Naive B cell (primary cell): ENCODE measurements at regions not wholly inside any gene's neighbourhood (a gene's known extent, or its start where the extent isn't known, plus 50 kb on each side); places are given as distances from the start of the nearest gene placed in this dataset.

Experiments used
- ATAC-seq, 2 donors: fragments of 150-1000 bp; cut with Tn5 transposase; 2 replicates each; pipeline ENCODE4 v1.10.0; 2021; ENCODE audit warnings: low read depth in 2 of 2, mild to moderate bottlenecking in 2 of 2, moderate library complexity in 2 of 2
- DNase-seq: peaks from one replicate; pipeline ENCODE4 v3.0.0; 2022
- H3K27ac Mint-ChIP-seq, 6 donors: one replicate each; pipeline ENCODE4 v1.8.0; 2020 to 2022; ENCODE audit warnings: mild to moderate bottlenecking in 6 of 6, mixed read lengths in 6 of 6, moderate library complexity in 5 of 6, inconsistent platforms in 2 of 6
- H3K27me3 Mint-ChIP-seq, 3 donors: one replicate each; pipeline ENCODE4 v1.8.0; 2021 to 2022; ENCODE audit warnings: mixed read lengths in 3 of 3, mild to moderate bottlenecking in 1 of 3
- H3K36me3 Mint-ChIP-seq, 2 donors: one replicate each; pipeline ENCODE4 v1.8.0; 2020 to 2022; ENCODE audit warnings: mixed read lengths in 2 of 2, inconsistent platforms in 1 of 2, mild to moderate bottlenecking in 1 of 2
- H3K4me1 Mint-ChIP-seq, 3 donors: one replicate each; pipeline ENCODE4 v1.8.0; 2020 to 2022; ENCODE audit warnings: mixed read lengths in 3 of 3, inconsistent platforms in 1 of 3, mild to moderate bottlenecking in 1 of 3, moderate library complexity in 1 of 3
- H3K4me3 Mint-ChIP-seq, 8 donors: one replicate each; pipeline ENCODE4 v1.8.0; 2020 to 2022; ENCODE audit warnings: mild to moderate bottlenecking in 8 of 8, mixed read lengths in 8 of 8, moderate library complexity in 8 of 8, inconsistent platforms in 2 of 8
- H3K9me3 Mint-ChIP-seq, 7 donors: one replicate each; pipeline ENCODE4 v1.8.0; 2020 to 2022; ENCODE audit warnings: mixed read lengths in 7 of 7, mild to moderate bottlenecking in 5 of 7, inconsistent platforms in 2 of 7, moderate library complexity in 1 of 7

- no peak for ATAC-seq
- Mint-ChIP-seq H3K27ac (no peak overlapping the region), H3K4me3 (no peak overlapping the region)
Measured at GRCh38 chr10:8380833-8381496, 326.5 kb downstream of the GATA3 start.

DNA sequence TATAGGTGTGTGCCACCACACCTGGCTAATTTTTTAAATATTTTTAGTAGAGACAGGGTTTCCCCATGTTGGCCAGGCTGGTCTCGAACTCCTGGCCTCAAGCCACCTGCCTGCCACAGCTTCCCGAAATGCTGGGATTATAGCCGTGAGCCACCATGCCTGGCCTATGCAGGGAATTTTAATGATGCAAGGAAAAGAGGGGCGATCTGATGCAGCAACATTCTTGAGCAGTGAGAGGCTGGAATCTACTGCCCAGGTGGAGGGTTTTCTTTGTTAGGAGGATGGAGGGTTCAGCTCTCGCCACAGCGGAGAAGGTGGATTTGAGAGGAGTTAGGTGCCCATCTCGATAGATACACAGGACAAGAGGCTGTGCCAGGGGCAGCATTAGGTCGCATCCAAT, 332.3 kb downstream of the GATA3 start:
- Mint-ChIP-seq H3K36me3 (peaks cover 0 to 7% of the 10 kb centered on the region in 2 donors), H3K27me3 (peaks cover 0 to 13% (median 4%) of the 10 kb centered on the region in 3 donors), H3K9me3 (peaks cover 4 to 22% (median 5%) of the 10 kb centered on the region in 7 donors), H3K4me1 (no peaks in the 10 kb centered on the region), H3K27ac (no peak overlapping the region), H3K4me3 (no peak overlapping the region)
- no peak for ATAC-seq
- DNase-seq: no peak

More at GRCh38 chr10:8380833-8381496, 326.5 kb downstream of the GATA3 start:
- peaks cover 0 to 2% of the 10 kb centered on the region in 2 donors for H3K36me3 Mint-ChIP-seq
- peaks cover 0 to 10% (median 3%) of the 10 kb centered on the region in 7 donors for H3K9me3 Mint-ChIP-seq
- peaks cover 0 to 23% (median 0%) of the 10 kb centered on the region in 3 donors for H3K27me3 Mint-ChIP-seq
- no peaks in the 10 kb centered on the region for H3K4me1 Mint-ChIP-seq
- no peak for DNase-seq

GRCh38 chr10:8389630-8390029, 335.1 kb downstream of the GATA3 start:
- Mint-ChIP-seq H3K9me3 (peaks cover 4 to 22% (median 5%) of the 10 kb centered on the region in 7 donors), H3K4me3 (no peak overlapping the region), H3K27ac (no peak overlapping the region), H3K27me3 (peaks cover 0 to 17% (median 7%) of the 10 kb centered on the region in 3 donors), H3K36me3 (peaks cover 0 to 7% of the 10 kb centered on the region in 2 donors), H3K4me1 (no peaks in the 10 kb centered on the region)
- DNase-seq: no peak
- no peak for ATAC-seq

DNA sequence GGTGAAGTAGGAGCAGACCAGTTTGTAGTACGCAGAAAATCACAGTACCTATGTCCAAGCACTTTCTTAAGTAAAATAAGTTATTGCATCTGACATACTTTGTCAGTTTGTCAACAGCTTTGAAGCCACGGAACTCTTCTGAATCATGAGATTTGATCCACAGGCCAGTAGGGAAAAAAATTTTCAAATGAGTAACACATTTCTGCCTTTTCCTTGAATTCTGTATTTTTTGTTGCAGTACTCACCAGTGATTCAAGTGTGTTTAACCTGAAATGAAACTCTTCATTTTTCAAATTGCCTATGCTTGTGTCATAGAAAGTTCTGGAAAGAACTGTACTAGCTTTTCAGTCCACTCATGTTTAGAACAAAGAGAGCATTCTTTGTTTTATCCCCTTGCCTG, 337.7 kb downstream of the GATA3 start:
- Mint-ChIP-seq H3K4me1 (no peaks in the 10 kb centered on the region), H3K27me3 (peaks cover 8 to 18% (median 9%) of the 10 kb centered on the region in 3 donors), H3K36me3 (no peaks in the 10 kb centered on the region), H3K4me3 (no peak overlapping the region), H3K27ac (no peak overlapping the region), H3K9me3 (peaks cover 0 to 8% (median under 1%) of the 10 kb centered on the region in 7 donors)
- ATAC-seq: no peak
- DNase-seq: no peak

DNA sequence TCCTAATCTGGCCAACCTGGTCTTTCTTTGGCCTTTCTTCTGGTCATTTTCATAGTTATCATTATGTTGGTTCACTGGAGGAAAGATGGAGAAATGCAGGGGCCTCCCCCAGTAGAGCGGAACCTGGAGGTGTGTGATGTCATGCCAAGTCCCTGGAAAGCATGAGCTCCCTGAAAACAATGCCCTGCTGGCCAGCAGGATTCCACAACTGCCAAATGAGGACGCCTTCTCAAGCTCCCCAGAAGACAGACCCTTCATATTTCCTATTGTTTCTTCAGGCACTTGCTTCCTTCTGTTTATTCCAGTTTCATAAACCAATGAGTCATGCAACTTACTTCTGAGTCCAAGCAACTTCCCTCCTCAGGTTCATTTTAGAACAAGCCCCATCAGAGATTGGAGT, 339.0 kb downstream of the GATA3 start:
- Mint-ChIP-seq H3K27me3 (peaks cover 8 to 11% (median 9%) of the 10 kb centered on the region in 3 donors), H3K36me3 (no peaks in the 10 kb centered on the region), H3K9me3 (peaks cover 0 to 2% (median 0%) of the 10 kb centered on the region in 7 donors), H3K4me3 (no peak overlapping the region), H3K4me1 (no peaks in the 10 kb centered on the region), H3K27ac (peak overlapping the region in 1 of 6 donors; percentile 74)
- ATAC-seq: no peak
- DNase-seq: no peak

DNA sequence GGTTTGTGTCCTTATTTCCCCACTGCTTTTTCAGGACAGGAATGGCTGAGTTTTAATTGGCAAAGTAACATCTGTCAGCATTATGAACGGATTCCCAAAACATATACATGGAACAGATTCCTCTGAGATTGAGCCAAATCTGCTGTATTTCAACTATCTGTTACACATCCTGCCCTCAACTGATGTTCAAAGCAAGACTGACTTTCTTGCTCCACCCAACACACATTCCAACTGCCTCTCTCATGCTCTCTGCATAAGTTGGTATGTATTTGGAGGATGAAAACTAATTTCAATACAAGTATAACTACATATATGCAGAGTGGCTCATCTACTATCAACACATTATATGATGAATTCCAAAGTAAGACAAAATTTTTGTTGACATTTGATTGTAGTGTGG, 342.2 kb downstream of the GATA3 start:
- peaks cover 13 to 19% (median 17%) of the 10 kb centered on the region in 3 donors for H3K27me3 Mint-ChIP-seq
- H3K9me3 Mint-ChIP-seq: peaks cover 0 to 2% (median 0%) of the 10 kb centered on the region in 7 donors
- ATAC-seq (no peak), DNase-seq (no peak)
- no peak overlapping the region for H3K4me3 Mint-ChIP-seq
- H3K4me1 Mint-ChIP-seq: no peaks in the 10 kb centered on the region
- H3K27ac Mint-ChIP-seq: no peak overlapping the region
- no peaks in the 10 kb centered on the region for H3K36me3 Mint-ChIP-seq

GRCh38 chr10:8398771-8399170, 344.3 kb downstream of the GATA3 start:
- Mint-ChIP-seq H3K27me3 (peaks cover 12 to 15% (median 13%) of the 10 kb centered on the region in 3 donors), H3K4me3 (no peak overlapping the region), H3K36me3 (no peaks in the 10 kb centered on the region), H3K9me3 (peaks cover 0 to 2% (median 0%) of the 10 kb centered on the region in 7 donors), H3K4me1 (peaks cover 0 to 4% (median 3%) of the 10 kb centered on the region in 3 donors), H3K27ac (no peak overlapping the region)
- DNase-seq (no peak), ATAC-seq (no peak)

DNA sequence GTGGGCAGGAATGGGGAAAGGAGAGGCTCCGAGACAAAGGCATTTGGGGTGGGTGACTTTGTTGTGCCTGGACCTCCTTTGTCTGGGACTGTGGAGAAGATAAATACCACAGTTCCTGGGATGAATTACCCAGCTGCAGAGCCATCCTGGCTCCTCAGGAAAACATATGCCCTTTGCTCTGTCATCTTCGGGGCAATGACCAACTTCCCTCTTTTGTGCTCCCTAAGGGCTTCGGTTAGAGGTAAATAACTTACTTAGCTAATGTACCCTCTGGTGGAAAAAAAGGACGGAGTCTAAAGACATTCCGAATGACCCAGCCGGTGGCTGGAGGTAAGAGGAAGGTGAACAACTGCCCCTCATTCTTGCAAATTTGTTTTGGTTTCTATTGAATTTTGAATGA, 345.7 kb downstream of the GATA3 start:
- Mint-ChIP-seq H3K27ac (no peak overlapping the region), H3K27me3 (peaks cover 9 to 17% (median 9%) of the 10 kb centered on the region in 3 donors), H3K4me3 (no peak overlapping the region), H3K36me3 (no peaks in the 10 kb centered on the region), H3K9me3 (peaks cover 0 to 1% (median 0%) of the 10 kb centered on the region in 7 donors), H3K4me1 (peaks cover 7 to 17% (median 11%) of the 10 kb centered on the region in 3 donors)
- DNase-seq: no peak
- no peak for ATAC-seq

- no peak for DNase-seq
- no peak for ATAC-seq
- Mint-ChIP-seq H3K27ac (no peak overlapping the region), H3K36me3 (no peaks in the 10 kb centered on the region), H3K4me3 (no peak overlapping the region), H3K9me3 (no peaks in the 10 kb centered on the region), H3K27me3 (peaks cover 5 to 15% (median 6%) of the 10 kb centered on the region in 3 donors), H3K4me1 (peaks cover 8 to 19% (median 12%) of the 10 kb centered on the region in 3 donors)
Measured at GRCh38 chr10:8400892-8401291, 346.4 kb downstream of the GATA3 start.

- Mint-ChIP-seq H3K4me3 (peak overlapping the region in 1 of 8 donors; percentile 49), H3K4me1 (peaks cover 8 to 19% (median 12%) of the 10 kb centered on the region in 3 donors)
Measured at GRCh38 chr10:8401531-8401930, 347.0 kb downstream of the GATA3 start.

DNA sequence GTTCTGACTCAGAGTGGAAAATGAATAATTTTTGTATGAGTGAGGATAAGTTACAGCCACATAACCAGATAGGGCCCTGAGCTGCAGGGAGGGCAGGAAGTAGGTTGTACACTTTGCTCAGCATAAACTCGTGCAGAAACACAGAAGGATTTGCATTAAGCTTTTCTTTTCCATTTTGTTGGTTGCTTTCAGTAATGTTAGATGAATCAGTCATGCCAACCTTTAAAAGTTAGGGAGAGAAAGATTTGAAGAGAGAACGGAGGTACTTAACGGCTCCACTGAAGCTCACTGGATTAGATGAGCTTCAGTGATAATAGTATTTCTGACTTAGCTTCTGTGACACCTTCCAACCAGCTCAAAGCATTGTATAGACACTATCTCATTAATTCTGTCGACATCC, 348.1 kb downstream of the GATA3 start:
- H3K9me3 Mint-ChIP-seq: no peaks in the 10 kb centered on the region
- ATAC-seq: no peak
- no peak for DNase-seq
- H3K27me3 Mint-ChIP-seq: peaks cover 5 to 15% (median 6%) of the 10 kb centered on the region in 3 donors
- H3K27ac Mint-ChIP-seq: no peak overlapping the region
- peaks cover 8 to 19% (median 12%) of the 10 kb centered on the region in 3 donors for H3K4me1 Mint-ChIP-seq
- H3K36me3 Mint-ChIP-seq: no peaks in the 10 kb centered on the region
- H3K4me3 Mint-ChIP-seq: no peak overlapping the region

More at GRCh38 chr10:8401531-8401930, 347.0 kb downstream of the GATA3 start:
- no peaks in the 10 kb centered on the region for H3K9me3 Mint-ChIP-seq
- H3K36me3 Mint-ChIP-seq: no peaks in the 10 kb centered on the region
- DNase-seq (no peak), ATAC-seq (no peak)
- H3K27ac Mint-ChIP-seq: peak overlapping the region in 2 of 6 donors; percentile 20 to 48
- H3K27me3 Mint-ChIP-seq: peaks cover 5 to 15% (median 6%) of the 10 kb centered on the region in 3 donors

DNA sequence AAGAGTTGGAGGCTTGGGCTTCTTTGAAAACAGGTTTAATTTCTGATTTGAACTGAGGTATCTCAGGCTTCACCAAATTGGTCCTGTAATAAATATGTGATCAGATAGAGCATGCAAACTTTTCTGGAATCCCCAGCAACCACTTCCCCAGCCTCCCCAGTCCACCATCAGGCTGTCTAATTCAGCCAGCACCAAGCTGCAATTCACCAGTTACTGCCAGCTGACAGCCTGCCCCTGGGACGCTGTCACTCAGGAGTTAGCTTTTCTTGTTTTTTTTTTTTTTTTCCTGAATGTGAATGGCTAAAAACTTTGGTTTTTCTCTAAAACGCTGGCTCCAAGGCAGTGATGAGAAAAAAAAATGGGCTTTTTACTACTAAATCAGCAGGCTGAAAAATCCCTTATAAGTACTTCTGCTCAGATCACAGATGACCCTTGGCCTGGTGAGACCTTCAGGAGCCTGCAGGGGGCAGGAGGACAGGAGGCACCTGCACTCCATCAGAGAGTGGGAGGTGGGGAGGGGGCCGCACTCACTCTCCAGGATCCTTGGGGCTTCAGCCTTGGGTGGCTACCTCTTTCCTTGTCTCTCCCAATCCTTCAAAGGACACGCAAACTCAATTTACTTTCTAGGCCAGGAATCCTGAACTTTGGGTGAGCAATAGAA, 349.4 kb downstream of the GATA3 start:
- ATAC-seq: no peak
- Mint-ChIP-seq H3K4me1 (peaks cover 8 to 19% (median 12%) of the 10 kb centered on the region in 3 donors), H3K36me3 (no peaks in the 10 kb centered on the region), H3K9me3 (no peaks in the 10 kb centered on the region), H3K27ac (peak overlapping the region in 2 of 6 donors; percentile 8 to 38), H3K27me3 (peaks cover 5 to 15% (median 6%) of the 10 kb centered on the region in 3 donors), H3K4me3 (peak overlapping the region in 5 of 8 donors; percentile 42 to 69 (median 54))
- DNase-seq: no peak

- ATAC-seq (peak; percentile 37 to 45), DNase-seq (peak; percentile 19)
- Mint-ChIP-seq H3K27ac (peak overlapping the region in 3 of 6 donors; percentile 18 to 57 (median 30)), H3K4me3 (peak overlapping the region; percentile 5 to 71 (median 47)), H3K9me3 (no peaks in the 10 kb centered on the region), H3K4me1 (peaks cover 8 to 19% (median 12%) of the 10 kb centered on the region in 3 donors), H3K27me3 (peaks cover 4 to 9% (median 5%) of the 10 kb centered on the region in 3 donors), H3K36me3 (no peaks in the 10 kb centered on the region)
Measured at GRCh38 chr10:8404721-8405120, 350.2 kb downstream of the GATA3 start.
